ENCODE measurements at regions not wholly inside any gene's neighbourhood (a gene's known extent, or its start where the extent isn't known, plus 50 kb on each side); places are given as distances from the start of the nearest gene placed in this dataset.

DNA sequence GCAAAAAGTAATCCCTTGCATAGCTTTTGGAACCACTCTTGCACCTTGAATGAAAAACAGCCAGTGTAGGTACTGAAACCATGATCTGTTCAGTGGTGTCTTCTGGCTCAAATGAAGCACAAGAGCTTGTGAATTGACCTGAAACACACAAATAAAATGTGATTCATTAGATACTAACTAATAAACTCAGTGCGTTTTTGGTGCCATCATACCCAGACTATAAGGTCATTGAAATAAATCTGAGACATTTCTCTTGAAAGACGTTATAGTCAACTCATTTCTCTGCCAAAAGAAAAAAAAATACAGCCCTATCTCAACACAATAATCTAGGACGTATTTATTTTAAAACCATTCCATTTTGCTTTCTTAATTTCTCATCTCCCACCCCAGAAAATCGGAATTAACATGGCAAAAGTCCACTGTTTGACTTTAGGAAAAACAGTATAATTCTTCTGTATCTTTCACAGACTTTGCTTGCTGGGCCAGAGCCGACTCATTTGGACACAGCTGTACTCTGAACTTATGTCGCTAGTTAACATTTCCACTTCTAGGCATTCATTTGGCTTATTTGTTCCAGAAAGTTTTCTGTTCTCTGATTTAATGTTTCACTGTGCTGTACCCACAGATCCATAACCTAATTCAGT lies 284.9 kb upstream of the TBL1XR1 start:
- TF ChIP-seq, protein P1, sequence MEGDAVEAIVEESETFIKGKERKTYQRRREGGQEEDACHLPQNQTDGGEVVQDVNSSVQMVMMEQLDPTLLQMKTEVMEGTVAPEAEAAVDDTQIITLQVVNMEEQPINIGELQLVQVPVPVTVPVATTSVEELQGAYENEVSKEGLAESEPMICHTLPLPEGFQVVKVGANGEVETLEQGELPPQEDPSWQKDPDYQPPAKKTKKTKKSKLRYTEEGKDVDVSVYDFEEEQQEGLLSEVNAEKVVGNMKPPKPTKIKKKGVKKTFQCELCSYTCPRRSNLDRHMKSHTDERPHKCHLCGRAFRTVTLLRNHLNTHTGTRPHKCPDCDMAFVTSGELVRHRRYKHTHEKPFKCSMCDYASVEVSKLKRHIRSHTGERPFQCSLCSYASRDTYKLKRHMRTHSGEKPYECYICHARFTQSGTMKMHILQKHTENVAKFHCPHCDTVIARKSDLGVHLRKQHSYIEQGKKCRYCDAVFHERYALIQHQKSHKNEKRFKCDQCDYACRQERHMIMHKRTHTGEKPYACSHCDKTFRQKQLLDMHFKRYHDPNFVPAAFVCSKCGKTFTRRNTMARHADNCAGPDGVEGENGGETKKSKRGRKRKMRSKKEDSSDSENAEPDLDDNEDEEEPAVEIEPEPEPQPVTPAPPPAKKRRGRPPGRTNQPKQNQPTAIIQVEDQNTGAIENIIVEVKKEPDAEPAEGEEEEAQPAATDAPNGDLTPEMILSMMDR (conservative IDR thresholded peaks at IDR 0.05), result no peak
- TF ChIP-seq EZH2 (IDR thresholded peaks at IDR 0.05; ENCODE audit: low read depth), result no peak

Data from PC-9 (cell line).